HG02973 (cell line): ENCODE measurements at regions not wholly inside any gene's neighbourhood (a gene's known extent, or its start where the extent isn't known, plus 50 kb on each side); places are given as distances from the start of the nearest gene placed in this dataset.
"Not testable (repeated sequence)": the region's sequence is repeated elsewhere in the genome, so short reads cannot be mapped to it uniquely, and the experiment has no call there.

Experiments
- ATAC-seq: cut with Tn5 transposase; IDR thresholded peaks from one replicate; pipeline ENCODE4 v1.9.1; 2021; ENCODE audit warnings: moderate library complexity; ENCODE audit not compliant: unreplicated experiment

GRCh38 chr1:184858288-184858687, 103.6 kb upstream of the EDEM3 start:
- ATAC-seq = no peak

DNA sequence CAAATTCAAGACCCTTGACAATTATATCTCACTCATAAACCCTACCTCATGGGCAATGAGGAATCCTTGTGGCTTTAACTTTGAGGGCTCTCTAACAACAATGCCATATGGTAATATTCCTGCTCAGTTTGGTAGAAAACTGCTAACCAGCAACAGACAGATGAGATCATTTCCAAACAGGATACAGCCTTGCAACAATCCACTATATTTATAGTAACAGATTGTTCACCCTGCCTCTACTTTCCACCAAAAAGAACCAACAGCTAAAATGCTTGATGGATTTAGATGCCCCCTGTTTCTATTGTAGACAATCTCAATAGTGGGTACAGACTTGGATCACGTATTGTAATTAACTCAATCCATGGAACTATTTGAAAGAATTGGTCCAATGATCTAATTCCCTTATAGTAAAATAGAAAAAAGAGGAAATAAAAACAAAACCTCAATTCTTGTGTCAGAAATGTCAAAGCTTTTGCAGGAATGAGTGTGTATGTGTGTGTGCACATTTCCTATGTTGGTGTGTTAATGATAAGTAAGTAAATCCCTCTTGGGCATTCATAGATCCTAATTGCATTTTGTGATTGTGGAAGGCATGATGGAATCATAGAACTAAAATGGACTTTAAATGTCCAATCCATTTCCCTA, 100.0 kb upstream of the EDEM3 start:
- ATAC-seq = no peak

- no peak for ATAC-seq
Observed at GRCh38 chr1:184854036-184854435, 99.4 kb upstream of the EDEM3 start.

GRCh38 chr1:184851822-184852746, 97.4 kb upstream of the EDEM3 start:
- no peak for ATAC-seq

DNA sequence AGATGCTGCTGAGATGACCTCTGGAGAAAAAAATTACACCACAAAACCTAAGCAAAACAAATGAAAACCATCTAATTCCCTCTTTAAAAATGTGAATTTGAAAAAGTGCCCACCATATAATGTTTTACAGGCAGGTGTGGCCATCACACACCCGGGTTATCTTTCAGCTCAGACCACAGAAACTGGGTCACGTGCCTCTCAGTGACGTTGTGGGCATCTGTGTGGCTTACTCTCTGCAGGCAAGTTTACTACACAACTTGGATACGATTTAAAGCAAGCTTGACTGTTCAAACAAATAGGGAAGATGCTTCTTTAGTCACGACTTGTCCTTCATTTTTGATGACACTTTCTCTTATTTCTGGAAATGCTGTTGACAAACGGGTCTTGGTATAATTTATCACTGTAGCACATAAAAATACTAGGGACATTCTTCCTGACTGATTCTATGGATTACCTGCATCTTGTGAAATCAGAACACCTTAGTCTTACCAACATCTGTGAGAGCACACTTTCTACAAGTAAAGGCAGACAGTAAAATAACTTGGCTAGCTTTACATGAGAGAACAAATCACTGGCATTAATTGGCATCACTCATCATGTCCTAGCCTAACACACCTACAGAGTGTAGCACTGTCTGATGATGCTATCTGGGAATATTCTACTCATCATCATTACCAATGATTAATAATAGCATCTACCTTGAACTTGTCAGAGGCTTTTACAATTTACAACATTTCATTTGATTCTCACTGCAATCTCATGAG, 89.3 kb upstream of the EDEM3 start:
- peak; percentile 99 for ATAC-seq

- ATAC-seq = no peak
Observed at GRCh38 chr1:184840596-184840995, 85.9 kb upstream of the EDEM3 start.

GRCh38 chr1:184838504-184838951, 83.9 kb upstream of the EDEM3 start:
- no peak for ATAC-seq

DNA sequence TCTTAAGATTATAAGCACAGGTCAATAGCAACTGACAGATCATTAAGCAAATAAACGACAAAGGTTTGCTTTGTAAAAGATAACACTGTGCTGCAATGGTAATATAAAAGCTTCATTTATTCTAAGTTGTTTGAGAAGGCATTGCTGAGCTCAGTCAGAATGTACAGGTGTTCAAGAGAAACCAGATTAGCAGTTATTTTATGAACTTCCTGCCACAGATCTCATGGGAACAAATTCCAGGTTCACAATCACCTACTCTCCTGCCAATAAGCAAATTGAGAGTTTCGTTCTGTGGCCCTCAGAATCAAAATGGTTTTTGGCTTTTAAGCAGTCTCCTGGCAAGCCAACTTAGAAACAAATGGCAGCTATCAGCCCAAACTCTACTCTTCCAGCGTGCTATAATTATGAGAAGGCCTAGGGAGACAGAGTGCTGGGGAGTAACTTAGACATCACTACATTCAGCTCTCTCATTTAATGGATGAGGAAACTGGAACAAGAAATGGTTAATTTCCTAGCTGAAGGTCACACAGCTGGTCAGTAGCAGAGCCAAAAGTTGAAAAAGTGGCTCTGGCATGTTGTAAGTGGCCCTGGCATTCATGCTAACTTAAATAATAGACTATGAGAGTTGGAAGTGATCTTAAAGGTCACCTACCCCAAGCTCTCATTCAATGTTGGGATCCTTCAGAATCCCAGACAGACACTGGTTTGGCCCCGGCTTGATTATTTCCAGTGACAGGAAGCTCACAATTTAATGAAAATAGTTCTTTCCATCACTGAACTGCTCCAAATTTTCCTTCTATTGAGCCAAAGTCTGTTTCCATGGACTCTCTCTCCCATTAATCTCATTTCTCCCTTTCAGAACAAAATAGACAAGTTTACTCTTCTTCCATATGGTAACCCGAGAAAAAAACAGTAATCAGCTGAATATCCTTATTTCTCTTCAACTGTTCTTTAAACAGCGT, 82.6 kb upstream of the EDEM3 start:
- no peak for ATAC-seq

DNA sequence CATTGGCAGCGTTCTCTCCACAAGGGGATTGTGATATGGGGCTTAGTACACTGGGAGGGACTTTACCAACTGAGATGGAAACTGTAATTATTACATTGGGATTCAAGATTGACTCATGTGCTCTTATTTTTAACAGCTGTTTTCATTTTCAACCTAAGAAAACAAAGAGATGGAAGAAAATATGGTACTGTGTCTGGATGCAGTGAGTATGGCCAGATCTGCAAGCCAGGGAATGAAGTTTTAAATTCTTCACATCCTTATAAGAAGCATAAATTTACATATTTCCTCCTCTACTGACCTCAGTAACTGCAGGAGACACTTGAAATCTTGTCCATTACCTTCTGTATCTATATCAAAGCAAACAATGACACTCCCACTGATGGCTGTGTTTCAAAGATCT, 81.5 kb upstream of the EDEM3 start:
- no peak for ATAC-seq

- ATAC-seq = not testable (repeated sequence)
Observed at GRCh38 chr1:184833994-184834393, 79.3 kb upstream of the EDEM3 start.

DNA sequence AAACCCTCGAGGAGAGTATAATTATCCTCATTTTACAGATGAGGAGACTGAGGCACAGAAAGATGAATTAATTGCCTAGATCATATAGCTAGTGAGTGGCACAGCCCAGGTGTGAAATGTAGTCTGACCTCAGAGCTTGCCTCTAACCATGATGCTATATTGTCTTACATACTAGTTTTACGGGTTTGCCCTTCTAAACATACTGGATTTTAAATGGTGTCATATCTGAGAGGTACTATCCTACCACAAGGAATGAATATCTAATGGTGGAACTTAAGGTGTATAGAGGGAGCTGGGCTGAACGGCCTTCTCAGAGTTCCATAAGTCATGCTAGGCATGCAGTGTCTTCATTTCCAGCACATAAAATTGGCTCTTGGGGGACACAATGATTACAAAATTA, 77.9 kb upstream of the EDEM3 start:
- no peak for ATAC-seq

- not testable (repeated sequence) for ATAC-seq
Observed at GRCh38 chr1:184829496-184829895, 74.8 kb upstream of the EDEM3 start.

GRCh38 chr1:184828369-184828717, 73.7 kb upstream of the EDEM3 start:
- ATAC-seq = no peak

- ATAC-seq = no peak
Observed at GRCh38 chr1:184827600-184828368, 73.1 kb upstream of the EDEM3 start.

GRCh38 chr1:184826001-184826400, 71.3 kb upstream of the EDEM3 start:
- no peak for ATAC-seq

DNA sequence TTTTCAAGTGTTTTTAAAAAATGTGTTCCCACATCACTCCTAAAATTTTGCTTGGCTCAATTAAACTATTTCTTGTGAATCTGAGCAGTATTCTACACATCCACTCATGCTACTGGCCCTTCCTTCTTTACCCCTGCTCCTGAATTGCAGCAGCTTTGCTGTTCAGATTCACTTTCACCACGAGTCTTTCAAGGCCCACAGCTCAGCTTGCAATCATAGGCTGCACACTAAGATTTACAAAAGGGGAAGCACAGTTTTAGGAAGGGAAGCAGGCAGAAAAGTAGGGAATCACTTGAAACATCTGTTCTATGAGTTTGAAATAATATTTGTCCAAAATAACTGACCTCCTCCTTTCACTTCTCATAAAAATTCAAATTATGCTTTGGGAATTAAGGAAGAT, 70.9 kb upstream of the EDEM3 start:
- no peak for ATAC-seq

DNA sequence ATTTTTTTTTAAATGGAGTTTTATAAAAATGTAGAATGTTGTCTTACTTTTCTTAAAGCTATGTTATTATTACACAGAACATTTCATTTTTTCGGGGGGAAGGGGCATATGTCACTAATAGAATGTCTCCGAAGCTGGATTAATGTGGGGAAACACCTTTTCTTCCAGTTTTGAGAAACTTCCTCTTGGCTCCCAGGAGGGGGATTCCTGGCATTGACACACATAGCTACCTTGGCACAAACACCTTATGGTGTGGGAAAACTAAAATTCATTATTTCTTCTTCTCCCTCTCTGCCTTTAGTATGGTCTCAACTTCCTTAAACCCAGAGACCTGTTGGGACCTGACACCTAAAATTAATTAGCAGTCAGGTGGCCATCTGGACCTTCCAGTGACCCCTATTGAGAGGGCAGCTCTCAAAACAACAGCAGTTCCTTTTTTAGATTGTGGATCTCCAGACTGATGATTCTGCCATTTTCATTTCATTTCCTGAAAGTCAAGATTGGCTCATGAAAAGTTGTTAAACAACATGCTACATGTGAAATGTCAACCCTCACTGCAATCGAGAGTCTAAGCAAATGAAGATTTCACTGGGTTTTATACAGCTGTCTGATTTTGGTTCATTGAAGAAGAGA, 70.1 kb upstream of the EDEM3 start:
- no peak for ATAC-seq

- no peak for ATAC-seq
Observed at GRCh38 chr1:184823080-184823479, 68.4 kb upstream of the EDEM3 start.

DNA sequence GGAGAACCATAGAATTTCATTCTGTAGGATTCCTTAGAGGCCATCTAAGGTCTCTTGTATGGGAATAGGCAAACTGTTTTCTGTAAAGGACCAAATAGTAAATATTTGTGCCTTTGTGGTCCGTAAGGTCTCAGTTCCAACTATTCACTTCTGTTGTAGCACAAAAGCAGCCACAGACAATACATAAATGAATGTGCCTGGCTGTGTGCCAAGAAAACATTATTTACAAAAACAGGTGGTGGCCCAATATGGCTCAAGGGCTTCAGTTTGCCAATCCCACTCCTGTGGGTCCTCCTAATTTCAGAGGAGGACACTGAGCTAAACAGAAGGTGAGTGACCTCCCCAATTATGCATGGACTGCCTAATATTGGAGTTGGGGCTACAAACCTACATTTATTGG, 67.6 kb upstream of the EDEM3 start:
- no peak for ATAC-seq
